ENCODE measurements at regions not wholly inside any gene's neighbourhood (a gene's known extent, or its start where the extent isn't known, plus 50 kb on each side); places are given as distances from the start of the nearest gene placed in this dataset.

DNA sequence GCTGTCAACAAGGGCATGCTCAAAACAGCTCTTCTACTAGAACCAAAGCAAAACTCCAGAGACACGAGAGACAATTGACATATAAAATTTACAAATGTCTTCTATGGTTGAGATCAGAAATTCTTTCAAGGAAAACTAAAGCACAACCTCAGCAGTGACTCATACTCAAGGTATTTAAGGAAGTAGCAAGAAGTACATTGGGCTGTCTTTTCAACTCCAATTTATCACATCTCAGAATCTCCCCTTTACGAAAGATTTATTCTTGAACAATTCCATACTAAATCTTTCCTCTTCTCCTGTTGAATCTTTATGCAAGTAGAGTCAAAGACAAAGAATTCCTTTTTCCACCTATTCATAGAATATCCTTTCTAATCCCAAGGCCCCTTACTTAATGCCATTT is 324.0 kb downstream of the IRS1 start:
- TF ChIP-seq POLR2AphosphoS2 (conservative IDR thresholded peaks at IDR 0.05; ENCODE audit: low read length) (no peak), ZFP36 (IDR thresholded peaks at IDR 0.05; ENCODE audit: borderline replicate concordance, partially characterized antibody) (no peak), POLR2A (IDR thresholded peaks at IDR 0.05; ENCODE audit: low read length) (no peak), SMC3 (IDR thresholded peaks at IDR 0.05) (no peak), SREBF2 (IDR thresholded peaks at IDR 0.05) (no peak), REST (IDR thresholded peaks at IDR 0.05) (no peak), USF2 (IDR thresholded peaks at IDR 0.05) (no peak), CEBPB (IDR thresholded peaks at IDR 0.05) (no peak), RAD21 (conservative IDR thresholded peaks at IDR 0.05 in 1 of 2, IDR thresholded peaks at IDR 0.05 in 1 of 2) (no peak)
- TF ChIP-seq, protein P1, sequence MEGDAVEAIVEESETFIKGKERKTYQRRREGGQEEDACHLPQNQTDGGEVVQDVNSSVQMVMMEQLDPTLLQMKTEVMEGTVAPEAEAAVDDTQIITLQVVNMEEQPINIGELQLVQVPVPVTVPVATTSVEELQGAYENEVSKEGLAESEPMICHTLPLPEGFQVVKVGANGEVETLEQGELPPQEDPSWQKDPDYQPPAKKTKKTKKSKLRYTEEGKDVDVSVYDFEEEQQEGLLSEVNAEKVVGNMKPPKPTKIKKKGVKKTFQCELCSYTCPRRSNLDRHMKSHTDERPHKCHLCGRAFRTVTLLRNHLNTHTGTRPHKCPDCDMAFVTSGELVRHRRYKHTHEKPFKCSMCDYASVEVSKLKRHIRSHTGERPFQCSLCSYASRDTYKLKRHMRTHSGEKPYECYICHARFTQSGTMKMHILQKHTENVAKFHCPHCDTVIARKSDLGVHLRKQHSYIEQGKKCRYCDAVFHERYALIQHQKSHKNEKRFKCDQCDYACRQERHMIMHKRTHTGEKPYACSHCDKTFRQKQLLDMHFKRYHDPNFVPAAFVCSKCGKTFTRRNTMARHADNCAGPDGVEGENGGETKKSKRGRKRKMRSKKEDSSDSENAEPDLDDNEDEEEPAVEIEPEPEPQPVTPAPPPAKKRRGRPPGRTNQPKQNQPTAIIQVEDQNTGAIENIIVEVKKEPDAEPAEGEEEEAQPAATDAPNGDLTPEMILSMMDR (IDR thresholded peaks at IDR 0.05): no peak

Data from A549 (cell line).